SK-N-SH (cell line): ENCODE measurements at regions not wholly inside any gene's neighbourhood (a gene's known extent, or its start where the extent isn't known, plus 50 kb on each side); places are given as distances from the start of the nearest gene placed in this dataset.

Experiments
- CTCF ChIA-PET: fragments of 300-600, 350-600 bp; formaldehyde crosslinking; extraction: SDS; loops from one replicate; lab custom pipeline; 2021; lab: Yijun Ruan, JAX
- POLR2A ChIA-PET: fragments of 350-600 bp; sonication (Branson Sonifier 250); formaldehyde crosslinking; extraction: SDS; loops from one replicate; lab custom pipeline; 2020; ENCODE audit warnings: antibody characterized with exemption, inconsistent platforms; lab: Yijun Ruan, JAX
- DNase-seq: peaks from one replicate; pipeline ENCODE4 v3.0.0; 2012
- H2AFZ ChIP-seq: fragments of 200-600 bp; sonication (generic); 2 replicates; pipeline ENCODE4 v1.8.1; 2016; ENCODE audit warnings: antibody characterized with exemption, mild to moderate bottlenecking, low read depth
- H3F3A ChIP-seq: fragments of 200-600 bp; sonication (generic); replicated peaks from 2 replicates; pipeline ENCODE3; 2016; ENCODE audit warnings: antibody characterized with exemption, mild to moderate bottlenecking; ENCODE audit not compliant: insufficient read depth
- H3K27ac ChIP-seq, 2 experiments: fragments of 200-500 bp in 1 of 2; fragments of 200-600 bp in 1 of 2; sonication (Bioruptor generic) in 1 of 2; sonication (generic), shearing (Covaris generic) in 1 of 2; 2 replicates each; pipeline versions ENCODE4 v1.5.1 to v1.6.1; 2014 to 2016; ENCODE audit warnings: low read depth in 2 of 2, inconsistent platforms in 1 of 2, low read length in 1 of 2, mild to moderate bottlenecking in 1 of 2, mixed read lengths in 1 of 2
- H3K27me3 ChIP-seq: fragments of 200-600 bp; sonication (generic), shearing (Covaris generic); 2 replicates; pipeline ENCODE4 v1.6.1; 2016; ENCODE audit warnings: mixed run types; ENCODE audit not compliant: insufficient read depth
- H3K36me3 ChIP-seq, 2 experiments: fragments of 200-500 bp in 1 of 2; fragments of 200-600 bp in 1 of 2; sonication (Bioruptor generic) in 1 of 2; sonication (generic) in 1 of 2; replicated peaks in 1 of 2; 2 replicates each; pipeline versions ENCODE3 to v1.5.1; 2014 to 2016; ENCODE audit warnings: low read length in 1 of 2, mild to moderate bottlenecking in 1 of 2; ENCODE audit not compliant: insufficient read depth in 2 of 2, control insufficient read depth in 1 of 2
- H3K4me1 ChIP-seq, 2 experiments: fragments of 200-500 bp in 1 of 2; fragments of 200-600 bp in 1 of 2; sonication (Bioruptor generic) in 1 of 2; sonication (generic), shearing (Covaris generic) in 1 of 2; 2 replicates each; pipeline versions ENCODE4 v1.5.1 to v1.6.1; 2014 to 2016; ENCODE audit warnings: low read depth in 1 of 2, low read length in 1 of 2, mixed run types in 1 of 2; ENCODE audit not compliant: insufficient read depth in 2 of 2, control insufficient read depth in 1 of 2
- H3K4me2 ChIP-seq: fragments of 200-600 bp; sonication (generic), shearing (Covaris generic); 2 replicates; pipeline ENCODE4 v1.6.1; 2017; ENCODE audit warnings: mixed run types
- H3K4me3 ChIP-seq, 2 experiments: fragments of 200-500 bp in 1 of 2; fragments of 200-600 bp in 1 of 2; sonication (Bioruptor generic) in 1 of 2; sonication (generic), shearing (Covaris generic) in 1 of 2; 2 replicates each; pipeline versions ENCODE4 v1.5.1 to v1.8.1; 2014 to 2016; ENCODE audit warnings: low read depth in 2 of 2, inconsistent platforms in 1 of 2, low read length in 1 of 2, mild to moderate bottlenecking in 1 of 2, mixed read lengths in 1 of 2, moderate library complexity in 1 of 2
- H3K79me2 ChIP-seq: fragments of 200-600 bp; sonication (generic); 2 replicates; pipeline ENCODE4 v1.8.1; 2017; ENCODE audit warnings: mild to moderate bottlenecking; ENCODE audit not compliant: insufficient read depth
- H3K9ac ChIP-seq: fragments of 200-600 bp; sonication (generic); 2 replicates; pipeline ENCODE4 v1.6.1; 2017; ENCODE audit warnings: mixed run types
- H3K9me2 ChIP-seq: fragments of 200-600 bp; sonication (generic); 2 replicates; pipeline ENCODE4 v1.6.1; 2017; ENCODE audit warnings: mixed run types
- H3K9me3 ChIP-seq: fragments of 200-600 bp; sonication (generic); 2 replicates; pipeline ENCODE4 v1.6.1; 2017; ENCODE audit warnings: mixed run types, mild to moderate bottlenecking, moderate library complexity
- H4K20me1 ChIP-seq: fragments of 200-600 bp; sonication (generic); 2 replicates; pipeline ENCODE4 v1.6.1; 2017; ENCODE audit warnings: mild to moderate bottlenecking, mixed run types; ENCODE audit not compliant: insufficient read depth
- CHD2 ChIP-seq: fragments of 150-350 bp; IDR thresholded peaks from 2 replicates; pipeline ENCODE4 v1.6.1; 2018; ENCODE audit warnings: low read length; ENCODE audit not compliant: partially characterized antibody
- CTCF ChIP-seq: fragments of 200-600 bp; sonication (generic); IDR thresholded peaks from 2 replicates; pipeline ENCODE4 v1.6.1; 2017; ENCODE audit warnings: antibody characterized with exemption, mild to moderate bottlenecking, moderate library complexity
- FOXJ3 ChIP-seq: sonication (generic); formaldehyde crosslinking; IDR thresholded peaks from 2 replicates; pipeline ENCODE4 v1.5.1; 2020; ENCODE audit warnings: mild to moderate bottlenecking, missing genetic modification reagents
- GABPA ChIP-seq: IDR thresholded peaks from 2 replicates; pipeline ENCODE4 v1.4.0; 2012; ENCODE audit warnings: low read depth, mild to moderate bottlenecking
- GATA2 ChIP-seq: sonication (generic); formaldehyde crosslinking; IDR thresholded peaks from 2 replicates; pipeline ENCODE4 v1.5.0; 2020; ENCODE audit warnings: mild to moderate bottlenecking, missing genetic modification reagents
- IRF3 ChIP-seq: fragments of 150-350 bp; IDR thresholded peaks from 2 replicates; pipeline ENCODE4 v1.6.1; 2016; ENCODE audit warnings: mild to moderate bottlenecking, low read depth, low read length
- NFIC ChIP-seq: IDR thresholded peaks from 2 replicates; pipeline ENCODE4 v1.4.0; 2012; ENCODE audit warnings: borderline replicate concordance
- NRF1 ChIP-seq: IDR thresholded peaks from 2 replicates; pipeline ENCODE4 v1.6.1; 2012; ENCODE audit warnings: low read depth, mild to moderate bottlenecking, low read length
- POLR2AphosphoS5 ChIP-seq: IDR thresholded peaks from 2 replicates; pipeline ENCODE4 v1.6.1; 2012; ENCODE audit warnings: low read depth, low read length
- RCOR1 ChIP-seq: fragments of 150-350 bp; IDR thresholded peaks from 2 replicates; pipeline ENCODE4 v1.6.1; 2017; ENCODE audit warnings: antibody characterized with exemption, low read length
- RFX5 ChIP-seq: IDR thresholded peaks from 2 replicates; pipeline ENCODE4 v1.6.1; 2012; ENCODE audit warnings: mild to moderate bottlenecking, improper control_type of control experiment, low read length
- SMC3 ChIP-seq: IDR thresholded peaks from 2 replicates; pipeline ENCODE4 v1.6.1; 2012; ENCODE audit warnings: low read depth, low read length, improper control_type of control experiment
- TAF1 ChIP-seq: IDR thresholded peaks from 2 replicates; pipeline ENCODE4 v1.6.1; 2012; ENCODE audit warnings: low read depth, mild to moderate bottlenecking, low read length, moderate library complexity, borderline replicate concordance
- TCF12 ChIP-seq: IDR thresholded peaks from 2 replicates; pipeline ENCODE4 v1.4.0; 2012
- USF1 ChIP-seq: IDR thresholded peaks from 2 replicates; pipeline ENCODE4 v1.4.0; 2012; ENCODE audit warnings: low read depth, borderline replicate concordance
- ZBTB33 ChIP-seq: IDR thresholded peaks from 2 replicates; pipeline ENCODE4 v1.4.0; 2012; ENCODE audit warnings: low read depth, borderline replicate concordance
- WGBS: methylation state at CpG from one replicate; pipeline ENCODE4 v1.1.6; 2017; ENCODE audit warnings: low lambda C conversion rate; 5-methylcytosine and 5-hydroxymethylcytosine counted together

GRCh38 chr17:77861133-77861695 is 97.3 kb upstream of the TNRC6C start:
- TF ChIP-seq NFIC (no peak), GABPA (no peak), USF1 (no peak), CTCF (no peak), CHD2 (no peak), TAF1 (no peak), TCF12 (no peak), RCOR1 (no peak), IRF3 (no peak), FOXJ3 (CRISPR knock-in tag) (no peak), SMC3 (no peak), NRF1 (no peak), ZBTB33 (no peak), RFX5 (no peak), GATA2 (CRISPR knock-in tag) (no peak), POLR2AphosphoS5 (no peak)
- TF ChIP-seq, all 33 proteins: peak for 0
- ChIA-PET POLR2A (no interaction called here), CTCF (no interaction called here)
- no peak overlapping the region for H3K9ac ChIP-seq
- H3K27ac ChIP-seq: no peak overlapping the region
- no peaks in the 10 kb centered on the region for H3F3A ChIP-seq
- H3K4me2 ChIP-seq: no peak overlapping the region
- peaks cover 0 to 24% of the 10 kb centered on the region in 2 experiments; a peak in 1 of 4 replicates for H3K4me1 ChIP-seq
- no peaks in the 10 kb centered on the region for H3K9me2 ChIP-seq
- H3K4me3 ChIP-seq: no peak overlapping the region
- H3K27me3 ChIP-seq: peaks cover 7% of the 10 kb centered on the region; the same call in 1 of the 2 replicates
- no peaks in the 10 kb centered on the region for H3K36me3 ChIP-seq
- H3K79me2 ChIP-seq: no peaks in the 10 kb centered on the region
- H2AFZ ChIP-seq: no peak overlapping the region
- 63% methylated on average over 1 of the region's 1 CpG for WGBS
- DNase-seq: no peak
- no peaks in the 10 kb centered on the region for H3K9me3 ChIP-seq
- no peaks in the 10 kb centered on the region for H4K20me1 ChIP-seq
